ENCODE measurements at regions not wholly inside any gene's neighbourhood (a gene's known extent, or its start where the extent isn't known, plus 50 kb on each side); places are given as distances from the start of the nearest gene placed in this dataset.

- TF ChIP-seq CTCF (IDR thresholded peaks at IDR 0.05) (no peak), EP300 (IDR thresholded peaks at IDR 0.05) (no peak)
Measured at GRCh38 chr12:9390761-9391160, 182.6 kb upstream of the PZP start.
